ENCODE measurements at regions not wholly inside any gene's neighbourhood (a gene's known extent, or its start where the extent isn't known, plus 50 kb on each side); places are given as distances from the start of the nearest gene placed in this dataset.

DNA sequence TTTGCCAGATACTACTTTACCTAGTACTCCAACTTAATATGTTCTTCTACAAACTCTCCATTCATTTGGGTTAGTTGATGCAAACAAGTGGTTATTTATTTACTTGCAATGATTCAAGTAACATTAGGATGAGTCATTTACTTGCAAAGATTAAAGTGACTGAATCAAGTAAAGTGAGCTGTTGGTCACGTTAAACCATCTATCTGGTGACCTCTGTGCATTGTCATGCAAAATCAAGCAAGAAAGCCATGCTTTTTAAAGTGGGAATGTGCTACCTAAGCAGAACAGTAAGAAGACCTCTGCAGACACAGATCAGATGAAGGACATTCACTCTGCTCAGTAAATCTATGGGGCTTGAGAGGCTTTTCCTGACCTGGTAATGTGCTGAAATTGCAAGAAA lies 254.7 kb downstream of the LRRIQ3 start:
- TF ChIP-seq YY1 (IDR thresholded peaks at IDR 0.05; ENCODE audit: insufficient read depth, insufficient read length) (no peak), ZNF274 (IDR thresholded peaks at IDR 0.05; ENCODE audit: low read depth, low read length) (no peak)

Measured in NT2/D1 (cell line).